PC-3 (cell line): ENCODE measurements at regions not wholly inside any gene's neighbourhood (a gene's known extent, or its start where the extent isn't known, plus 50 kb on each side); places are given as distances from the start of the nearest gene placed in this dataset.
A peak's percentile ranks its signal among the peaks of the same experiment; 100 is the strongest.

Source experiments
- ATAC-seq: fragments of 200-7000 bp; cut with Tn5 transposase; 2 replicates; pipeline ENCODE4 v1.9.1; 2020; ENCODE audit warnings: mild to moderate bottlenecking, moderate library complexity
- BruUV-seq: library from RNA; stranded (reverse); fragments of 400-500 nt; replicated peaks from 2 replicates; lab custom pipeline; 2021; lab: Mats Ljungman, UMichigan
- CTCF ChIA-PET: fragments of 300-600 bp; sonication (Branson Sonifier 250); formaldehyde crosslinking; loops from one replicate; lab custom pipeline; 2022; ENCODE audit warnings: antibody characterized with exemption; lab: Charles Lee
- POLR2A ChIA-PET: fragments of 300-600 bp; sonication (Branson Sonifier 250); formaldehyde crosslinking; loops from one replicate; lab custom pipeline; 2022; ENCODE audit warnings: antibody characterized with exemption; ENCODE audit not compliant: unreplicated experiment; lab: Charles Lee
- DNase-seq: peaks from one replicate; pipeline ENCODE4 v3.0.0-alpha.2; 2015
- H2AFZ ChIP-seq: fragments of 300-600 bp; sonication (generic); 2 replicates; pipeline ENCODE4 v1.6.0; 2016; ENCODE audit warnings: antibody characterized with exemption, low read length
- H3F3A ChIP-seq: fragments of 300-600 bp; sonication (generic); one replicate; pipeline ENCODE4 v1.6.0; 2017; ENCODE audit warnings: antibody characterized with exemption, low read length, control low read depth, mild to moderate bottlenecking; ENCODE audit not compliant: unreplicated experiment
- H3K27ac ChIP-seq: fragments of 300-600 bp; sonication (generic); 2 replicates; pipeline ENCODE4 v1.5.1; 2016; ENCODE audit warnings: mild to moderate bottlenecking, low read length
- H3K27me3 ChIP-seq: fragments of 300-600 bp; sonication (generic); 2 replicates; pipeline ENCODE4 v1.6.1; 2016; ENCODE audit warnings: low read length, mixed read lengths
- H3K36me3 ChIP-seq: fragments of 300-600 bp; sonication (generic); 2 replicates; pipeline ENCODE4 v1.6.1; 2016; ENCODE audit warnings: low read depth, mixed run types, low read length, mixed read lengths
- H3K4me1 ChIP-seq: fragments of 300-600 bp; sonication (generic); 2 replicates; pipeline ENCODE4 v1.5.1; 2016; ENCODE audit warnings: low read length; ENCODE audit not compliant: insufficient read depth
- H3K4me2 ChIP-seq: fragments of 300-600 bp; sonication (generic); 2 replicates; pipeline ENCODE4 v1.6.0; 2016; ENCODE audit warnings: low read length
- H3K4me3 ChIP-seq: fragments of 300-600 bp; sonication (generic); 2 replicates; pipeline ENCODE4 v1.5.1; 2016; ENCODE audit warnings: mild to moderate bottlenecking, low read length, mixed read lengths
- H3K79me2 ChIP-seq: fragments of 300-600 bp; sonication (generic); 2 replicates; pipeline ENCODE4 v1.6.1; 2017; ENCODE audit warnings: low read length, mixed read lengths
- H3K9ac ChIP-seq: fragments of 300-600 bp; sonication (generic); 2 replicates; pipeline ENCODE4 v1.6.0; 2016; ENCODE audit warnings: mild to moderate bottlenecking, low read length
- H3K9me2 ChIP-seq: fragments of 300-600 bp; sonication (generic); replicated peaks from 2 replicates; pipeline ENCODE4 v1.6.1; 2016; ENCODE audit warnings: mixed run types, low read length, mixed read lengths
- H3K9me3 ChIP-seq: fragments of 300-600 bp; sonication (generic); 2 replicates; pipeline ENCODE4 v1.6.1; 2016; ENCODE audit warnings: low read length, mixed read lengths
- H4K20me1 ChIP-seq: fragments of 300-600 bp; sonication (generic); 2 replicates; pipeline ENCODE4 v1.6.1; 2016; ENCODE audit warnings: low read length, mixed read lengths
- CTCF ChIP-seq: fragments of 300-600 bp; sonication (generic); conservative IDR thresholded peaks from 2 replicates; pipeline ENCODE4 v1.5.1; 2017; ENCODE audit warnings: antibody characterized with exemption, low read depth, mild to moderate bottlenecking, low read length
- EZH2 ChIP-seq: fragments of 300-600 bp; sonication (generic); IDR thresholded peaks from one replicate; pipeline ENCODE4 v1.6.1; 2017; ENCODE audit warnings: antibody characterized with exemption, mild to moderate bottlenecking, low read length; ENCODE audit not compliant: unreplicated experiment
- EZH2phosphoT487 ChIP-seq: fragments of 300-600 bp; sonication (generic); IDR thresholded peaks from 2 replicates; pipeline ENCODE4 v1.6.1; 2018; ENCODE audit warnings: mild to moderate bottlenecking, antibody characterized with exemption, low read length, borderline replicate concordance
- intact Hi-C: fragments of 100-400 bp; cut with micrococcal nuclease; formaldehyde crosslinking; loops from 2 replicates; pipeline ENCODE4 v1.9.0; 2023

- H3K4me1 ChIP-seq = no peaks in the 10 kb centered on the region; the same call in 1 of the 2 replicates
- no TSS peak for BruUV-seq
- no peaks in the 10 kb centered on the region for H3K36me3 ChIP-seq
- TF ChIP-seq CTCF = no peak
- TF ChIP-seq EZH2 = no peak
- TF ChIP-seq EZH2phosphoT487 = no peak
- H3K4me2 ChIP-seq = no peak overlapping the region
- CTCF ChIA-PET = no interaction called here
- no peak overlapping the region for H3K4me3 ChIP-seq
- H3K9ac ChIP-seq = no peak overlapping the region
- no peak overlapping the region for H2AFZ ChIP-seq
- intact Hi-C loops = loop anchor here (10.0 kb wide), 1 partner anchor 567 kb away; no protein-coding TSS in a partner anchor
- H3K27ac ChIP-seq = no peak overlapping the region
- DNase-seq (no peak), ATAC-seq (no peak)
- POLR2A ChIA-PET = no interaction called here
- H3K9me3 ChIP-seq = no peaks in the 10 kb centered on the region
- H3K27me3 ChIP-seq = no peaks in the 10 kb centered on the region
- H3F3A ChIP-seq = no peaks in the 10 kb centered on the region
- H3K9me2 ChIP-seq = no peaks in the 10 kb centered on the region
- no peaks in the 10 kb centered on the region for H4K20me1 ChIP-seq
- H3K79me2 ChIP-seq = no peaks in the 10 kb centered on the region
Observed at GRCh38 chr7:33751443-33751842, 153.9 kb upstream of the BMPER start.

GRCh38 chr7:33753881-33754525 is 151.3 kb upstream of the BMPER start:
- H3K4me2 ChIP-seq = no peak overlapping the region
- POLR2A ChIA-PET = no interaction called here
- ATAC-seq (peak; percentile 33), DNase-seq (no peak)
- no peaks in the 10 kb centered on the region for H3K36me3 ChIP-seq
- H3K4me1 ChIP-seq = no peaks in the 10 kb centered on the region; the same call in 1 of the 2 replicates
- no peaks in the 10 kb centered on the region for H3K9me2 ChIP-seq
- no peaks in the 10 kb centered on the region for H4K20me1 ChIP-seq
- no peak overlapping the region for H3K27ac ChIP-seq
- no peaks in the 10 kb centered on the region for H3F3A ChIP-seq
- no peak overlapping the region for H3K4me3 ChIP-seq
- CTCF ChIA-PET = no interaction called here
- no peaks in the 10 kb centered on the region for H3K79me2 ChIP-seq
- intact Hi-C loops = loop anchor here (10.0 kb wide), 1 partner anchor 569 kb away; no protein-coding TSS in a partner anchor
- H2AFZ ChIP-seq = no peak overlapping the region
- no peaks in the 10 kb centered on the region for H3K27me3 ChIP-seq
- no TSS peak for BruUV-seq
- H3K9me3 ChIP-seq = no peaks in the 10 kb centered on the region
- TF ChIP-seq EZH2 (no peak), EZH2phosphoT487 (no peak), CTCF (no peak)
- H3K9ac ChIP-seq = no peak overlapping the region
